Body of pancreas (tissue), 4 donors: ENCODE measurements at regions not wholly inside any gene's neighbourhood (a gene's known extent, or its start where the extent isn't known, plus 50 kb on each side); places are given as distances from the start of the nearest gene placed in this dataset.

Experiments used
- CTCF ChIP-seq, 7 experiments: fragments of 450-650 bp in 4 of 7; fragments of 200-600 bp in 3 of 7; sonication (generic) in 3 of 7; IDR thresholded peaks; one replicate each; pipeline ENCODE4 v1.5.1; 2016 to 2019; ENCODE audit warnings: antibody characterized with exemption in 7 of 7
- POLR2A ChIP-seq, 3 donors: fragments of 450-650 bp; IDR thresholded peaks; one replicate each; pipeline ENCODE4 v1.6.1; 2016; ENCODE audit warnings: antibody characterized with exemption in 3 of 3, mild to moderate bottlenecking in 2 of 3

- no peak for TF ChIP-seq CTCF (IDR thresholded peaks at IDR 0.05)
- no peak for TF ChIP-seq POLR2A (IDR thresholded peaks at IDR 0.05)
These were observed 51.3 kb upstream of the TGM3 start for GRCh38 chr20:2244523-2244922.
